GM19395 (cell line): ENCODE measurements at regions not wholly inside any gene's neighbourhood (a gene's known extent, or its start where the extent isn't known, plus 50 kb on each side); places are given as distances from the start of the nearest gene placed in this dataset.
A peak's percentile ranks its signal among the peaks of the same experiment; 100 is the strongest.

ENCODE experiments used
- ATAC-seq: cut with Tn5 transposase; IDR thresholded peaks from one replicate; pipeline ENCODE4 v1.9.1; 2021; ENCODE audit warnings: mild to moderate bottlenecking, moderate library complexity; ENCODE audit not compliant: unreplicated experiment

- no peak for ATAC-seq
Observed at GRCh38 chr1:208576425-208576824, 332.2 kb upstream of the PLXNA2 start.

- ATAC-seq = no peak
Observed at GRCh38 chr1:208577381-208577905, 333.3 kb upstream of the PLXNA2 start.

- no peak for ATAC-seq
Observed at GRCh38 chr1:208581209-208581608, 337.0 kb upstream of the PLXNA2 start.

GRCh38 chr1:208581667-208582066 is 337.5 kb upstream of the PLXNA2 start:
- no peak for ATAC-seq

- no peak for ATAC-seq
Observed at GRCh38 chr1:208584167-208584755, 340.1 kb upstream of the PLXNA2 start.

GRCh38 chr1:208587110-208587509 is 342.9 kb upstream of the PLXNA2 start:
- ATAC-seq = peak; percentile 83

GRCh38 chr1:208593306-208594006 is 349.3 kb upstream of the PLXNA2 start:
- no peak for ATAC-seq

- ATAC-seq = no peak
Observed at GRCh38 chr1:208595236-208595635, 351.1 kb upstream of the PLXNA2 start.

- no peak for ATAC-seq
Observed at GRCh38 chr1:208595745-208596144, 351.6 kb upstream of the PLXNA2 start.

GRCh38 chr1:208597571-208597970 is 353.4 kb upstream of the PLXNA2 start:
- ATAC-seq = no peak

- ATAC-seq = no peak
Observed at GRCh38 chr1:208598021-208598420, 353.8 kb upstream of the PLXNA2 start.

GRCh38 chr1:208599063-208599462 is 354.9 kb upstream of the PLXNA2 start:
- ATAC-seq = no peak

- ATAC-seq = no peak
Observed at GRCh38 chr1:208600456-208601190, 356.4 kb upstream of the PLXNA2 start.

- no peak for ATAC-seq
Observed at GRCh38 chr1:208601561-208601960, 357.4 kb upstream of the PLXNA2 start.

GRCh38 chr1:208603721-208604120 is 359.5 kb upstream of the PLXNA2 start:
- ATAC-seq = no peak

- ATAC-seq = peak; percentile 94
Observed at GRCh38 chr1:208604295-208604694, 360.1 kb upstream of the PLXNA2 start.

GRCh38 chr1:208606959-208607358 is 362.8 kb upstream of the PLXNA2 start:
- no peak for ATAC-seq

GRCh38 chr1:208607616-208608015 is 363.4 kb upstream of the PLXNA2 start:
- ATAC-seq = no peak

GRCh38 chr1:208614610-208615009 is 370.4 kb upstream of the PLXNA2 start:
- no peak for ATAC-seq

- no peak for ATAC-seq
Observed at GRCh38 chr1:208615371-208615770, 371.2 kb upstream of the PLXNA2 start.

- ATAC-seq = no peak
Observed at GRCh38 chr1:208616776-208617175, 372.6 kb upstream of the PLXNA2 start.
